DND-41 (cell line): ENCODE measurements at regions not wholly inside any gene's neighbourhood (a gene's known extent, or its start where the extent isn't known, plus 50 kb on each side); places are given as distances from the start of the nearest gene placed in this dataset.

Experiments
- EZH2 ChIP-seq: IDR thresholded peaks from 3 replicates; pipeline ENCODE4 v1.6.1; 2012; ENCODE audit warnings: borderline replicate concordance, low read depth, mild to moderate bottlenecking, moderate library complexity, low read length, inconsistent platforms; ENCODE audit not compliant: severe bottlenecking
- TF ChIP-seq, protein P1 (sequence below): IDR thresholded peaks from 2 replicates; pipeline ENCODE4 v1.5.1; 2012; ENCODE audit warnings: borderline replicate concordance, low read length, moderate library complexity, mild to moderate bottlenecking; ENCODE audit not compliant: poor library complexity, severe bottlenecking; ENCODE audit errors: extremely low read depth

GRCh38 chr9:113673726-113674125 lies 202.4 kb upstream of the ZNF618 start:
- TF ChIP-seq, protein P1, sequence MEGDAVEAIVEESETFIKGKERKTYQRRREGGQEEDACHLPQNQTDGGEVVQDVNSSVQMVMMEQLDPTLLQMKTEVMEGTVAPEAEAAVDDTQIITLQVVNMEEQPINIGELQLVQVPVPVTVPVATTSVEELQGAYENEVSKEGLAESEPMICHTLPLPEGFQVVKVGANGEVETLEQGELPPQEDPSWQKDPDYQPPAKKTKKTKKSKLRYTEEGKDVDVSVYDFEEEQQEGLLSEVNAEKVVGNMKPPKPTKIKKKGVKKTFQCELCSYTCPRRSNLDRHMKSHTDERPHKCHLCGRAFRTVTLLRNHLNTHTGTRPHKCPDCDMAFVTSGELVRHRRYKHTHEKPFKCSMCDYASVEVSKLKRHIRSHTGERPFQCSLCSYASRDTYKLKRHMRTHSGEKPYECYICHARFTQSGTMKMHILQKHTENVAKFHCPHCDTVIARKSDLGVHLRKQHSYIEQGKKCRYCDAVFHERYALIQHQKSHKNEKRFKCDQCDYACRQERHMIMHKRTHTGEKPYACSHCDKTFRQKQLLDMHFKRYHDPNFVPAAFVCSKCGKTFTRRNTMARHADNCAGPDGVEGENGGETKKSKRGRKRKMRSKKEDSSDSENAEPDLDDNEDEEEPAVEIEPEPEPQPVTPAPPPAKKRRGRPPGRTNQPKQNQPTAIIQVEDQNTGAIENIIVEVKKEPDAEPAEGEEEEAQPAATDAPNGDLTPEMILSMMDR: no peak
- no peak for TF ChIP-seq EZH2
